ENCODE measurements at regions not wholly inside any gene's neighbourhood (a gene's known extent, or its start where the extent isn't known, plus 50 kb on each side); places are given as distances from the start of the nearest gene placed in this dataset.

DNA sequence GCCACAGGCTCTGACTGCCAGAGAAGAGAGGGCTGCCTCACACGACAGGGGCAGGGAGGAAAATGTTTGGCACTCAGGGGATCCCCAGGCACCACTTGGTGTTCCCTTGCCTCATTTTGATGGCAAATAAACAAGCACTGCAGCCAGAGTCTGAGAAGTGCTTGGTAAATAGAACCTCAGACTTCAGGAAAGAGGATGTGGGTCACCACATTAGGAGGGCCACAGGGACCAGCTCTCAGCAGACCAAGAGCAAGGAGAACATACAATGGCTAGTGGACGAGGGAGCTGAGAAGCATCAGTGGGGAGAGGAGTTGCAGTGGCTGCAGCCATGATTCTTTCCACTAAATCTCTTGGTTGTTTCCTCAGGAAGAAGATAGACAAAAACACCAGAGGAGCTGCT lies 413.9 kb downstream of the GADD45G start:
- Mint-ChIP-seq H3K36me3 (ENCODE audit: low read depth) (no peaks in the 10 kb centered on the region), H3K9me3 (peaks cover 7% of the 10 kb centered on the region), H3K4me1 (peaks cover 18% of the 10 kb centered on the region), H3K27me3 (ENCODE audit: low read depth, poor library complexity) (peaks cover 10% of the 10 kb centered on the region), H3K4me3 (no peak overlapping the region), H3K27ac (peak overlapping the region; percentile 19)
- DNase-seq: no peak
- TF ChIP-seq, protein P1, sequence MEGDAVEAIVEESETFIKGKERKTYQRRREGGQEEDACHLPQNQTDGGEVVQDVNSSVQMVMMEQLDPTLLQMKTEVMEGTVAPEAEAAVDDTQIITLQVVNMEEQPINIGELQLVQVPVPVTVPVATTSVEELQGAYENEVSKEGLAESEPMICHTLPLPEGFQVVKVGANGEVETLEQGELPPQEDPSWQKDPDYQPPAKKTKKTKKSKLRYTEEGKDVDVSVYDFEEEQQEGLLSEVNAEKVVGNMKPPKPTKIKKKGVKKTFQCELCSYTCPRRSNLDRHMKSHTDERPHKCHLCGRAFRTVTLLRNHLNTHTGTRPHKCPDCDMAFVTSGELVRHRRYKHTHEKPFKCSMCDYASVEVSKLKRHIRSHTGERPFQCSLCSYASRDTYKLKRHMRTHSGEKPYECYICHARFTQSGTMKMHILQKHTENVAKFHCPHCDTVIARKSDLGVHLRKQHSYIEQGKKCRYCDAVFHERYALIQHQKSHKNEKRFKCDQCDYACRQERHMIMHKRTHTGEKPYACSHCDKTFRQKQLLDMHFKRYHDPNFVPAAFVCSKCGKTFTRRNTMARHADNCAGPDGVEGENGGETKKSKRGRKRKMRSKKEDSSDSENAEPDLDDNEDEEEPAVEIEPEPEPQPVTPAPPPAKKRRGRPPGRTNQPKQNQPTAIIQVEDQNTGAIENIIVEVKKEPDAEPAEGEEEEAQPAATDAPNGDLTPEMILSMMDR (IDR thresholded peaks at IDR 0.05): no peak

DNA sequence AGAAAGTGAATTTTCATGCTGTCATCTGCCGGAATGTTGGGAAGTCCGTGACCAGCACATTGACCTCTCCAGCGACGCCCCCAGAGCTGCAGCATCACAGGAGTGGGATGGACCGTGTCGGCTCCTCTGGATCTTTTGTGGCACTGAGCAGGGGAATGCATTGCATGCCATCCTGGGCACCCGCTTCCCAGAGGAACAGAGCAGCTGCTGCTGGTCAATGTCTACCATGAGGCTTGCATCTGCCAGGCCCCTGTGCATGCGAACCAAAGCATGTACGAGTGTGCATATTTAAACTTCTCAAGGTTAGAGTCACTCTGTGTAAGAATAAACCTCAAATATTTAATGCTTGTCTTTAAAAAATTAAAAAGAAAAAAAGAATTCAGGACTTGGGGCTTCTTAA lies 414.8 kb downstream of the GADD45G start:
- Mint-ChIP-seq H3K9me3 (peaks cover 7% of the 10 kb centered on the region), H3K27ac (no peak overlapping the region), H3K36me3 (ENCODE audit: low read depth) (no peaks in the 10 kb centered on the region), H3K4me3 (no peak overlapping the region), H3K4me1 (peaks cover 18% of the 10 kb centered on the region), H3K27me3 (ENCODE audit: low read depth, poor library complexity) (peaks cover 11% of the 10 kb centered on the region)
- peak; percentile 22 for DNase-seq
- TF ChIP-seq, protein P1 (IDR thresholded peaks at IDR 0.05): no peak

DNA sequence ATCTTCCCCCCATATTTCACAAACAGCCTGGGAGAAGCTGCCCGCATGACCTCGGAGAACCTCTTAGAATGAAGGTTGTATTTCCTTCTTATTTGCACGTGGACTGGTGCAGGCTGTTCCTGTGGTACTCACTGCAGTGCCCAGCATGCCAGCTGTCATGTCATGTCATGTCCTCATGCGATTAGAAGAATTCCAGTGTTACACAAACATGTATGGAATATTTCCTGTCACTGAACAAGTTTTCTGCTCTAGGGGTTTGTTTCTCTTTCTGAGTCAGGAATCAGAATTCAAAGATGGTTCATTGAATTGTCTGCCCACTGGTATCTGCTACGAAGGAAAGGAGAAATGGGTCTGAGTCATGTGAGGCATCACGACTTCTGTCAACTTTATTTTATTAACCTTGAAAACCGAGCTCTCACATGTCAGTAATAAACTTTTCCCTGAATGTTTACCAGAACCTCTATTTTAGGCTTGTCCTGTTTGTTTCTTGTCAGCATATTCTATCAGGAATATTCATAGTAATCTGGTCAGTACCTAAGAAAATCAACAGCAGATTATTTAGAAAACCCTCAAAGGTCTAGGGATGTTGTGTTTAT lies 415.6 kb downstream of the GADD45G start:
- H3K27me3 Mint-ChIP-seq (ENCODE audit: low read depth, poor library complexity): peaks cover 13% of the 10 kb centered on the region
- H3K4me1 Mint-ChIP-seq: peaks cover 18% of the 10 kb centered on the region
- H3K4me3 Mint-ChIP-seq: no peak overlapping the region
- DNase-seq: no peak
- TF ChIP-seq, protein P1 (IDR thresholded peaks at IDR 0.05): no peak
- H3K27ac Mint-ChIP-seq: no peak overlapping the region
- no peaks in the 10 kb centered on the region for H3K36me3 Mint-ChIP-seq (ENCODE audit: low read depth)
- H3K9me3 Mint-ChIP-seq: peaks cover 7% of the 10 kb centered on the region

DNA sequence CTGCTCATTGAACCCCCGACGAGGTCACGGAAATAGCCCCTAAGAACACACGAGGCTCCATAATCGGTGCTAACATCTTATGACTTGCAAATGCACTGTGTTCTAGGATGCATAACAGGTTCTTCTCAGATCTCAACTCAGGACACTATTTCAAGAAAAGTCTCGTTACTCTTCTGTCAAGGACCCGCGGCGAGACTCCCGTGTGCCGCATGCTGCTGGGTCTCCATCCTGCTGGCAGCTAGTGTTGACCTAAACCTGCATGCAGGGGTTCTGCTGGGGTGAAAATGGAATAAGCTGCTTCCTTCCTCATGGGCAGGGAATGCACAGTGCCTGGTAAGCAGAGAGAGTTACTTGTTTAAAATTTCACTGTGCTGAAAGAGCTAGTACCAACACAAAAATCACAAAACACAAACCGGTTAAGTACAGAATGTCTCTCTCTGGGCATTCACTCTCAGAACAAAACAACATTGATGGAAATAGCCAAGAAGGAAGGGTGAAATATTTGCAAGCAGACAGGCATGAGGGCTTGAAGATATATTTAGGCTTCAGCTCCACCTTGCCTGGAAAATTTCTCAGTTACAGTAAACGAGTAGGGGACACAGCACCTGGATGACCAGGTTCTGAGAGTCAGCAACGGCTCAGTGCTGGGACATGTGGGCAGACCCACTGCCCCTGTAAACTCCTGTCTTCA lies 416.5 kb downstream of the GADD45G start:
- H3K4me3 Mint-ChIP-seq: no peak overlapping the region
- peaks cover 18% of the 10 kb centered on the region for H3K4me1 Mint-ChIP-seq
- peaks cover 15% of the 10 kb centered on the region for H3K27me3 Mint-ChIP-seq (ENCODE audit: low read depth, poor library complexity)
- H3K9me3 Mint-ChIP-seq: peaks cover 7% of the 10 kb centered on the region
- TF ChIP-seq, protein P1 (IDR thresholded peaks at IDR 0.05): no peak
- no peak for DNase-seq
- no peak overlapping the region for H3K27ac Mint-ChIP-seq
- no peaks in the 10 kb centered on the region for H3K36me3 Mint-ChIP-seq (ENCODE audit: low read depth)

DNA sequence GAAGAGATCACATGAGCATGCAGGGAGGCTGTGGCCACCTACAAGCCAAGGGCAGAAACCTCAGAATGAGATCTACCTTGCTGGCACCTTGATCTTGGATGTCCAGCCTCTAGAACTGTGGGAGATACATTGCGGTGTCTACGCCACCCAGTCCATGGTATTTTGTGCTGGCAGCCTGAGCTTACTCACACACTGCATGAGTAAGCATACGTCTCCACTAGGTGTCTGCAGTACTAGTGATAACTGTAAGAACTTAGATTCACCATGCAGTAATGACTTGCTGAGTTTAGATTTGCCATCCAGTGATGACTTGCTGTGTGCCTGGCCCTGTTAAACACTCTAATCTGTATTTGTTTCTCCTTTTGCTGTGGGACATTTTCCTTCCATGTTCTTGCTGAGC lies 417.7 kb downstream of the GADD45G start:
- Mint-ChIP-seq H3K36me3 (ENCODE audit: low read depth) (no peaks in the 10 kb centered on the region), H3K27me3 (ENCODE audit: low read depth, poor library complexity) (peaks cover 15% of the 10 kb centered on the region), H3K4me3 (no peak overlapping the region), H3K4me1 (peaks cover 18% of the 10 kb centered on the region), H3K9me3 (peaks cover 7% of the 10 kb centered on the region), H3K27ac (no peak overlapping the region)
- no peak for DNase-seq
- TF ChIP-seq, protein P1 (IDR thresholded peaks at IDR 0.05): no peak

DNA sequence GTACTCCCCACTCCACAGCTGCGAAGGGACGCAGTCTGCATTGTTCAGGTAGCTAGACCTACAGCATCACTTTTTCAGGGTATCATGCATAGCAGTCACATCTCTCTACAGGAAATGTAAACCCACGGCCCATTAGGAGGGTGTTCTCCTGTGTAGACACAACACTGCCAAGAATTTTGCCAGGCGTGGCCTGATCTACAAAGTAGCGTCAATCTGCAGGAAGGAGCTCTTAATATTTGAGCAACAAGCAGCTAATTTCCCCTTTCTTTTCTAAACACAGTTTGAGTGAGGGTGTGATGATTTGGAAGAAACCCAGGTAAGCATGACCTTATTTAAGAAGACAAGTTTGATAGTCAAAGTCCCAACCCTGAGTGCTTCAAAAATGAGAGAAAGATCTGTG lies 419.0 kb downstream of the GADD45G start:
- DNase-seq: no peak
- Mint-ChIP-seq H3K36me3 (ENCODE audit: low read depth) (no peaks in the 10 kb centered on the region), H3K27me3 (ENCODE audit: low read depth, poor library complexity) (peaks cover 15% of the 10 kb centered on the region), H3K4me1 (peaks cover 13% of the 10 kb centered on the region), H3K27ac (no peak overlapping the region), H3K9me3 (peaks cover 7% of the 10 kb centered on the region), H3K4me3 (no peak overlapping the region)
- TF ChIP-seq, protein P1 (IDR thresholded peaks at IDR 0.05): no peak
